ENCODE measurements at regions not wholly inside any gene's neighbourhood (a gene's known extent, or its start where the extent isn't known, plus 50 kb on each side); places are given as distances from the start of the nearest gene placed in this dataset.
"Not testable (repeated sequence)": the region's sequence is repeated elsewhere in the genome, so short reads cannot be mapped to it uniquely, and the experiment has no call there.

GRCh38 chr14:106766145-106766544, 1239.8 kb downstream of the TMEM121 start:
- no peak for DNase-seq (ENCODE audit: low spot score)
- no peaks in the 10 kb centered on the region for H3K27me3 Mint-ChIP-seq (ENCODE audit: insufficient read depth, low read depth, poor library complexity)
- TF ChIP-seq CTCF (conservative IDR thresholded peaks at IDR 0.05; ENCODE audit: low read depth in 2 of 2) (no peak), EZH2phosphoT487 (IDR thresholded peaks at IDR 0.05; ENCODE audit: unreplicated experiment) (no peak), CREB1 (CRISPR knock-in tag; IDR thresholded peaks at IDR 0.05; ENCODE audit: low read depth) (no peak), NANOG (IDR thresholded peaks at IDR 0.05; ENCODE audit: borderline replicate concordance) (no peak), STAT1 (IDR thresholded peaks at IDR 0.05; ENCODE audit: unreplicated experiment) (no peak), ETS1 (IDR thresholded peaks at IDR 0.05) (no peak), JUNB (IDR thresholded peaks at IDR 0.05; ENCODE audit: unreplicated experiment) (no peak)
- Histone ChIP-seq H3K4me2 (no peak overlapping the region), H3K79me2 (replicated peaks; ENCODE audit: insufficient read depth) (no peaks in the 10 kb centered on the region), H3K4me3 (no peak overlapping the region), H3K4me1 (ENCODE audit: insufficient read depth) (no peaks in the 10 kb centered on the region), H2AFZ (no peak overlapping the region), H3K36me3 (ENCODE audit: insufficient read depth) (no peaks in the 10 kb centered on the region), H3K9me2 (ENCODE audit: insufficient read depth) (no peaks in the 10 kb centered on the region), H3F3A (replicated peaks; ENCODE audit: low read depth) (no peaks in the 10 kb centered on the region), H3K27me3 (ENCODE audit: insufficient read depth) (no peaks in the 10 kb centered on the region), H3K27ac (ENCODE audit: low read depth) (no peak overlapping the region), H4K20me1 (replicated peaks; ENCODE audit: insufficient read depth) (no peaks in the 10 kb centered on the region)
- H3K27ac Mint-ChIP-seq = no peak overlapping the region
- H3K9me3 Mint-ChIP-seq = peaks cover 56% of the 10 kb centered on the region
- H3K4me1 Mint-ChIP-seq = no peaks in the 10 kb centered on the region
- peaks cover 15% of the 10 kb centered on the region for H3K36me3 Mint-ChIP-seq (ENCODE audit: low read depth)
- no peak for ATAC-seq
- no peak overlapping the region for H3K4me3 Mint-ChIP-seq

GRCh38 chr14:106766551-106767277, 1240.3 kb downstream of the TMEM121 start:
- not testable (repeated sequence) for ATAC-seq; DNase-seq (ENCODE audit: low spot score); H3K4me3 Mint-ChIP-seq; H3K27ac Mint-ChIP-seq; H3K27me3 Mint-ChIP-seq (ENCODE audit: insufficient read depth, low read depth, poor library complexity); H3F3A ChIP-seq (replicated peaks; ENCODE audit: low read depth); H3K4me1 ChIP-seq (ENCODE audit: insufficient read depth); H3K27ac ChIP-seq (ENCODE audit: low read depth); H3K9me2 ChIP-seq (ENCODE audit: insufficient read depth); H3K36me3 ChIP-seq (ENCODE audit: insufficient read depth); H3K4me3 ChIP-seq; H4K20me1 ChIP-seq (replicated peaks; ENCODE audit: insufficient read depth); H3K4me1 Mint-ChIP-seq; H3K79me2 ChIP-seq (replicated peaks; ENCODE audit: insufficient read depth); H3K4me2 ChIP-seq; H2AFZ ChIP-seq; H3K27me3 ChIP-seq (ENCODE audit: insufficient read depth)
- Mint-ChIP-seq H3K9me3 (peaks cover 61% of the 10 kb centered on the region), H3K36me3 (ENCODE audit: low read depth) (peaks cover 15% of the 10 kb centered on the region)

GRCh38 chr14:106768230-106768629, 1241.8 kb downstream of the TMEM121 start:
- not testable (repeated sequence) for H4K20me1 ChIP-seq (replicated peaks; ENCODE audit: insufficient read depth); H2AFZ ChIP-seq; DNase-seq (ENCODE audit: low spot score); H3K27ac ChIP-seq (ENCODE audit: low read depth); H3K4me3 Mint-ChIP-seq; H3K4me1 ChIP-seq (ENCODE audit: insufficient read depth); H3K79me2 ChIP-seq (replicated peaks; ENCODE audit: insufficient read depth); H3K4me3 ChIP-seq; H3K4me1 Mint-ChIP-seq; ATAC-seq; H3K4me2 ChIP-seq; H3K27me3 ChIP-seq (ENCODE audit: insufficient read depth); H3K36me3 ChIP-seq (ENCODE audit: insufficient read depth); H3F3A ChIP-seq (replicated peaks; ENCODE audit: low read depth); H3K27ac Mint-ChIP-seq; H3K9me2 ChIP-seq (ENCODE audit: insufficient read depth); H3K27me3 Mint-ChIP-seq (ENCODE audit: insufficient read depth, low read depth, poor library complexity)
- Mint-ChIP-seq H3K36me3 (ENCODE audit: low read depth) (peaks cover 15% of the 10 kb centered on the region), H3K9me3 (peaks cover 72% of the 10 kb centered on the region)

GRCh38 chr14:106768972-106769700, 1242.8 kb downstream of the TMEM121 start:
- not testable (repeated sequence) for H3K4me3 Mint-ChIP-seq; H3K27ac ChIP-seq (ENCODE audit: low read depth); H3K36me3 ChIP-seq (ENCODE audit: insufficient read depth); ATAC-seq; H3K4me3 ChIP-seq; H4K20me1 ChIP-seq (replicated peaks; ENCODE audit: insufficient read depth); H3K9me2 ChIP-seq (ENCODE audit: insufficient read depth); H3K79me2 ChIP-seq (replicated peaks; ENCODE audit: insufficient read depth); H3K27ac Mint-ChIP-seq; DNase-seq (ENCODE audit: low spot score); H3K4me2 ChIP-seq; H3K4me1 ChIP-seq (ENCODE audit: insufficient read depth); H3K27me3 Mint-ChIP-seq (ENCODE audit: insufficient read depth, low read depth, poor library complexity); H2AFZ ChIP-seq; H3K4me1 Mint-ChIP-seq; H3F3A ChIP-seq (replicated peaks; ENCODE audit: low read depth); H3K27me3 ChIP-seq (ENCODE audit: insufficient read depth)
- Mint-ChIP-seq H3K36me3 (ENCODE audit: low read depth) (peaks cover 15% of the 10 kb centered on the region), H3K9me3 (peaks cover 78% of the 10 kb centered on the region)
